Neutrophil (primary cell): ENCODE measurements at regions not wholly inside any gene's neighbourhood (a gene's known extent, or its start where the extent isn't known, plus 50 kb on each side); places are given as distances from the start of the nearest gene placed in this dataset.
A peak's percentile ranks its signal among the peaks of the same experiment; 100 is the strongest.

ENCODE experiments used
- H3K27ac ChIP-seq: fragments of 200-600 bp; sonication (generic); 2 replicates; pipeline ENCODE4 v1.5.1; 2016; ENCODE audit warnings: mild to moderate bottlenecking, moderate library complexity
- H3K27me3 ChIP-seq: fragments of 200-600 bp; sonication (generic); 2 replicates; pipeline ENCODE4 v1.6.0; 2016; ENCODE audit warnings: mild to moderate bottlenecking
- H3K36me3 ChIP-seq: fragments of 200-600 bp; sonication (generic); 2 replicates; pipeline ENCODE4 v1.5.1; 2017
- H3K4me1 ChIP-seq, 2 experiments: fragments of 200-600 bp in 1 of 2; sonication (generic) in 1 of 2; 1 replicate in 1 of 2; 2 replicates in 1 of 2; pipeline versions ENCODE4 v1.5.1 to v1.6.1; 2013 to 2016; ENCODE audit warnings: low read depth in 1 of 2, low read length in 1 of 2, mild to moderate bottlenecking in 1 of 2, moderate library complexity in 1 of 2; ENCODE audit not compliant: control insufficient read depth in 1 of 2, insufficient read depth in 1 of 2
- H3K4me3 ChIP-seq, 2 experiments: fragments of 200-600 bp in 1 of 2; sonication (generic) in 1 of 2; 1 replicate in 1 of 2; 2 replicates in 1 of 2; pipeline ENCODE4 v1.5.1; 2013 to 2016; ENCODE audit warnings: low read depth in 1 of 2, low read length in 1 of 2, mild to moderate bottlenecking in 1 of 2, moderate library complexity in 1 of 2
- H3K9me3 ChIP-seq: fragments of 200-600 bp; sonication (generic); 2 replicates; pipeline ENCODE4 v1.5.1; 2016
- TF ChIP-seq, protein P1 (sequence below): fragments of 200-600 bp; sonication (generic); IDR thresholded peaks from 2 replicates; pipeline ENCODE4 v1.5.1; 2016; ENCODE audit warnings: antibody characterized with exemption

GRCh38 chr11:104799251-104799650, 99.0 kb downstream of the CASP12 start:
- Histone ChIP-seq H3K27me3 (no peaks in the 10 kb centered on the region), H3K27ac (peak overlapping the region; percentile 54), H3K9me3 (no peaks in the 10 kb centered on the region), H3K36me3 (no peaks in the 10 kb centered on the region), H3K4me1 (peaks cover 0 to 8% of the 10 kb centered on the region in 2 experiments), H3K4me3 (no peak overlapping the region)
- TF ChIP-seq, protein P1, sequence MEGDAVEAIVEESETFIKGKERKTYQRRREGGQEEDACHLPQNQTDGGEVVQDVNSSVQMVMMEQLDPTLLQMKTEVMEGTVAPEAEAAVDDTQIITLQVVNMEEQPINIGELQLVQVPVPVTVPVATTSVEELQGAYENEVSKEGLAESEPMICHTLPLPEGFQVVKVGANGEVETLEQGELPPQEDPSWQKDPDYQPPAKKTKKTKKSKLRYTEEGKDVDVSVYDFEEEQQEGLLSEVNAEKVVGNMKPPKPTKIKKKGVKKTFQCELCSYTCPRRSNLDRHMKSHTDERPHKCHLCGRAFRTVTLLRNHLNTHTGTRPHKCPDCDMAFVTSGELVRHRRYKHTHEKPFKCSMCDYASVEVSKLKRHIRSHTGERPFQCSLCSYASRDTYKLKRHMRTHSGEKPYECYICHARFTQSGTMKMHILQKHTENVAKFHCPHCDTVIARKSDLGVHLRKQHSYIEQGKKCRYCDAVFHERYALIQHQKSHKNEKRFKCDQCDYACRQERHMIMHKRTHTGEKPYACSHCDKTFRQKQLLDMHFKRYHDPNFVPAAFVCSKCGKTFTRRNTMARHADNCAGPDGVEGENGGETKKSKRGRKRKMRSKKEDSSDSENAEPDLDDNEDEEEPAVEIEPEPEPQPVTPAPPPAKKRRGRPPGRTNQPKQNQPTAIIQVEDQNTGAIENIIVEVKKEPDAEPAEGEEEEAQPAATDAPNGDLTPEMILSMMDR, result no peak

GRCh38 chr11:104798789-104799188, 99.5 kb downstream of the CASP12 start:
- Histone ChIP-seq H3K36me3 (no peaks in the 10 kb centered on the region), H3K4me1 (peaks cover 0 to 8% of the 10 kb centered on the region in 2 experiments), H3K4me3 (no peak overlapping the region), H3K27me3 (no peaks in the 10 kb centered on the region), H3K9me3 (no peaks in the 10 kb centered on the region), H3K27ac (peak overlapping the region; percentile 54)
- TF ChIP-seq, protein P1, result no peak

DNA sequence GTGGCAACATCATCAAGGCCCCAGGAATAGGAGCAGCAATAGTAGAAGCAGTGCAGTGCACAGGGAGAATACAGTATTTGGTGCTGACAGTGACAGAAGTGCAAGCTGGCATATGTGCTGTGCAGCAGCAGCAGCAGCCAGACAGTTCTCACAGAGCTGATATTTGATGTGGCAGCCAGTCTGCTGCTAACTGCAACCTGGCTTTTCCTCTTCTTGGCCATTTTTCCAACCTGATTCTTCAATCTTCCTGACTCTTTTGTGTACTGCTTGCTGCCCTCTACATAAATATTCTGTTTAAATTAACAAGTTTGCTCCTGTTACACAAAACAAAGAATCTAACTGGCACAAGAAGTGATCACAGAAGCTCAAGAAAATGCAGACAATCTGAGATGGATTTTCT, 102.0 kb downstream of the CASP12 start:
- no peak overlapping the region for H3K4me3 ChIP-seq
- TF ChIP-seq, protein P1, result no peak

GRCh38 chr11:104795501-104796213, 102.6 kb downstream of the CASP12 start:
- Histone ChIP-seq H3K27ac (no peak overlapping the region), H3K4me3 (no peak overlapping the region), H3K27me3 (no peaks in the 10 kb centered on the region), H3K4me1 (peaks cover 0 to 8% of the 10 kb centered on the region in 2 experiments), H3K36me3 (no peaks in the 10 kb centered on the region), H3K9me3 (no peaks in the 10 kb centered on the region)
- TF ChIP-seq, protein P1, result no peak

More for the DNA sequence above, 102.0 kb downstream of the CASP12 start:
- H3K27me3 ChIP-seq, result no peaks in the 10 kb centered on the region
- H3K9me3 ChIP-seq, result no peaks in the 10 kb centered on the region
- no peak overlapping the region for H3K27ac ChIP-seq
- no peaks in the 10 kb centered on the region for H3K36me3 ChIP-seq
- H3K4me1 ChIP-seq, result peaks cover 0 to 8% of the 10 kb centered on the region in 2 experiments

- Histone ChIP-seq H3K27me3 (no peaks in the 10 kb centered on the region), H3K9me3 (no peaks in the 10 kb centered on the region), H3K36me3 (no peaks in the 10 kb centered on the region), H3K4me1 (no peaks in the 10 kb centered on the region), H3K27ac (no peak overlapping the region), H3K4me3 (no peak overlapping the region)
- TF ChIP-seq, protein P1, result no peak
Observed at GRCh38 chr11:104792861-104793260, 105.4 kb downstream of the CASP12 start.
